HepG2 (cell line): ENCODE measurements at regions not wholly inside any gene's neighbourhood (a gene's known extent, or its start where the extent isn't known, plus 50 kb on each side); places are given as distances from the start of the nearest gene placed in this dataset.

Experiments used
- ATAC-seq: fragments of 200-7000 bp; cut with Tn5 transposase; 3 replicates; pipeline ENCODE4 v1.9.1; 2020; ENCODE audit warnings: mild to moderate bottlenecking, moderate library complexity
- BruUV-seq: library from RNA; stranded (reverse); fragments of 400-500 nt; replicated peaks from 2 replicates; lab custom pipeline; 2021; lab: Mats Ljungman, UMichigan
- CTCF ChIA-PET: fragments of 300-600 bp; formaldehyde crosslinking; extraction: SDS; loops from one replicate; lab custom pipeline; 2021; ENCODE audit warnings: low total read pairs, inconsistent platforms, low intra/inter-chr PET ratio; lab: Yijun Ruan, JAX
- POLR2A ChIA-PET: fragments of 350-600 bp; sonication (Branson Sonifier 250); formaldehyde crosslinking; loops from one replicate; lab custom pipeline; 2020; ENCODE audit warnings: antibody characterized with exemption, inconsistent platforms; lab: Yijun Ruan, JAX
- DNase-seq: peaks from one replicate; pipeline ENCODE4 v3.0.0-alpha.2; 2015; ENCODE audit warnings: low spot score
- FAIRE-seq: peaks from 3 replicates; lab custom pipeline; 2011; peaks lifted over from hg19 to GRCh38; lab: Jason Lieb, UNC
- H2AFZ ChIP-seq: one replicate; pipeline ENCODE4 v1.6.1; 2011; ENCODE audit warnings: low read length, inconsistent platforms
- H3K27ac ChIP-seq: fragments of 300-600 bp; 3 replicates; pipeline ENCODE4 v1.8.0; 2011; ENCODE audit warnings: mixed run types, mild to moderate bottlenecking, mixed read lengths, low read length, inconsistent platforms; ENCODE audit not compliant: insufficient read depth; ENCODE audit errors: extremely low read length
- H3K27me3 ChIP-seq, 2 experiments: fragments of 200-600 bp in 1 of 2; 2 replicates in 1 of 2; 3 replicates in 1 of 2; pipeline versions ENCODE4 v1.6.0 to v1.8.0; 2011; ENCODE audit warnings: low read length in 2 of 2, mild to moderate bottlenecking in 2 of 2, moderate library complexity in 2 of 2, inconsistent platforms in 1 of 2; ENCODE audit not compliant: insufficient read depth in 2 of 2, control insufficient read depth in 1 of 2
- H3K36me3 ChIP-seq, 2 experiments: fragments of 200-600 bp in 1 of 2; replicated peaks in 1 of 2; 2 replicates in 1 of 2; 3 replicates in 1 of 2; pipeline versions ENCODE4 v1.5.1 to v1.8.0; 2011; ENCODE audit warnings: low read length in 2 of 2, inconsistent platforms in 1 of 2; ENCODE audit not compliant: insufficient read depth in 2 of 2, control insufficient read depth in 1 of 2
- H3K4me1 ChIP-seq: 2 replicates; pipeline ENCODE4 v1.5.1; 2012; ENCODE audit warnings: low read length, inconsistent platforms; ENCODE audit not compliant: insufficient read depth
- H3K4me2 ChIP-seq: 2 replicates; pipeline ENCODE4 v1.6.0; 2011; ENCODE audit warnings: low read depth, low read length, inconsistent platforms
- H3K4me3 ChIP-seq, 3 experiments: fragments of 200-600 bp in 1 of 3; sonication (generic), shearing (Covaris generic) in 1 of 3; replicated peaks in 1 of 3; 2 replicates each; pipeline ENCODE4 v1.5.1; 2011 to 2016; ENCODE audit warnings: low read length in 3 of 3, inconsistent platforms in 2 of 3, low read depth in 2 of 3, mild to moderate bottlenecking in 2 of 3, control low read depth in 1 of 3, mixed read lengths in 1 of 3; ENCODE audit not compliant: insufficient read depth in 1 of 3
- H3K79me2 ChIP-seq: one replicate; pipeline ENCODE4 v1.6.1; 2011; ENCODE audit warnings: low read length, inconsistent platforms; ENCODE audit not compliant: insufficient read depth
- H3K9ac ChIP-seq: 2 replicates; pipeline ENCODE4 v1.6.0; 2011; ENCODE audit warnings: mild to moderate bottlenecking, low read depth, low read length, inconsistent platforms; ENCODE audit not compliant: insufficient read depth
- H3K9me3 ChIP-seq: 2 replicates; pipeline ENCODE4 v1.5.1; 2012; ENCODE audit warnings: mild to moderate bottlenecking, low read length
- H4K20me1 ChIP-seq: 2 replicates; pipeline ENCODE4 v1.6.0; 2011; ENCODE audit warnings: inconsistent platforms, mild to moderate bottlenecking, low read length, moderate library complexity; ENCODE audit not compliant: insufficient read depth
- NFYB ChIP-seq: sonication (generic); formaldehyde crosslinking; IDR thresholded peaks from 2 replicates; pipeline ENCODE4 v1.4.0; 2020; ENCODE audit warnings: missing genetic modification reagents
- PCBP1 ChIP-seq: fragments of 200-400 bp; formaldehyde crosslinking; IDR thresholded peaks from 2 replicates; pipeline ENCODE4 v1.6.1; 2017; ENCODE audit warnings: mild to moderate bottlenecking, low read depth, low read length, borderline replicate concordance
- RAD21 ChIP-seq: fragments of 450-650 bp; formaldehyde crosslinking; IDR thresholded peaks from 2 replicates; pipeline ENCODE4 v1.5.0; 2020; ENCODE audit warnings: mild to moderate bottlenecking
- RORA ChIP-seq: sonication (generic); formaldehyde crosslinking; IDR thresholded peaks from 2 replicates; pipeline ENCODE4 v1.5.0; 2020; ENCODE audit warnings: mild to moderate bottlenecking, missing genetic modification reagents, moderate library complexity
- XBP1 ChIP-seq: sonication (generic); formaldehyde crosslinking; IDR thresholded peaks from 2 replicates; pipeline ENCODE4 v1.5.0; 2020; ENCODE audit warnings: missing genetic modification reagents
- ZNF235 ChIP-seq: sonication (generic); formaldehyde crosslinking; IDR thresholded peaks from 2 replicates; pipeline ENCODE4 v1.8.1; 2023; ENCODE audit warnings: mild to moderate bottlenecking, missing genetic modification reagents, borderline replicate concordance
- ZNF44 ChIP-seq: sonication (generic); formaldehyde crosslinking; IDR thresholded peaks from 2 replicates; pipeline ENCODE4 v1.5.1; 2020; ENCODE audit warnings: mild to moderate bottlenecking, missing genetic modification reagents
- ZNF510 ChIP-seq: sonication (generic); formaldehyde crosslinking; IDR thresholded peaks from 2 replicates; pipeline ENCODE4 v1.4.0; 2020; ENCODE audit warnings: low read depth, mild to moderate bottlenecking, missing genetic modification reagents
- ZNF629 ChIP-seq: sonication (generic); formaldehyde crosslinking; conservative IDR thresholded peaks from 2 replicates; pipeline ENCODE4 v1.5.0; 2020; ENCODE audit warnings: missing genetic modification reagents
- ZNF737 ChIP-seq: sonication (generic); formaldehyde crosslinking; IDR thresholded peaks from 2 replicates; pipeline ENCODE4 v1.5.0; 2020; ENCODE audit warnings: missing genetic modification reagents, mild to moderate bottlenecking, borderline replicate concordance
- ZNF749 ChIP-seq: sonication (generic); formaldehyde crosslinking; IDR thresholded peaks from 2 replicates; pipeline ENCODE4 v1.8.0; 2022; ENCODE audit warnings: mild to moderate bottlenecking, missing genetic modification reagents, moderate library complexity, borderline replicate concordance
- WGBS: methylation state at CpG from one replicate; pipeline ENCODE4 v1.1.6; 2017; ENCODE audit warnings: low lambda C conversion rate; 5-methylcytosine and 5-hydroxymethylcytosine counted together
- in situ Hi-C: cut with HindIII; loops from 2 replicates; pipeline ENCODE4 v1.10.0; 2017; ENCODE audit warnings: low pct_unique_long_range_greater_than_20kb; ENCODE audit not compliant: extremely low pct_ligation_motif_present
- intact Hi-C: fragments of 100-400 bp; cut with micrococcal nuclease; formaldehyde crosslinking; loops from one replicate; pipeline ENCODE4 v1.10.0; 2022; ENCODE audit not compliant: unreplicated experiment
- TF ChIP-seq, protein P1 (sequence below), 2 experiments: sonication (generic) in 1 of 2; formaldehyde crosslinking in 1 of 2; IDR thresholded peaks; 2 replicates each; pipeline versions ENCODE4 v1.4.0 to v1.6.1; 2016 to 2020; ENCODE audit warnings: borderline replicate concordance in 1 of 2, low read depth in 1 of 2, mild to moderate bottlenecking in 1 of 2, missing genetic modification reagents in 1 of 2
- TF ChIP-seq, protein P2 (sequence below): sonication (generic); formaldehyde crosslinking; IDR thresholded peaks from 2 replicates; pipeline ENCODE4 v1.5.0; 2020; ENCODE audit warnings: missing genetic modification reagents, mild to moderate bottlenecking, borderline replicate concordance

DNA sequence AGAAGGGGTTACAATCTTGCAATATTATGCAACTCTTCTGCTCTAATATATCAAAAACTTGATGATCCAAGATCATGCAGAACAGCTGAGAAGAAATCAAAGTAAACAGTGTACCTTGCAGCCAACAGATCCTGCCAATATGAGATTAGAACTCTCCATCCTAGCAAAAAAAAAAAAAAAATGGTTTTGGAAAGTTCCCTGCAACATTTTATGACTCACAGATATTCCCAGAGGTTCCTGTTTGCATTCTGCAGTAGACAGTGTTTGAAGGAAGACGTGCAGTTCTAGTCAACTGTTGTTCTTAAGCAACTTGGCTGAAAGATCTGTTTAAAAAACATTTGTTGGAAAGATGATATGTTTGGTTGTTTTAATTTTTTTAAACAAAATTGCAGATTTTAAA lies 103.6 kb upstream of the WDR75 start:
- DNase-seq (no peak), ATAC-seq (no peak), FAIRE-seq (no peak)
- no peaks in the 10 kb centered on the region for H3K4me1 ChIP-seq
- 3% methylated on average over 1 of the region's 1 CpG for WGBS
- in situ Hi-C loops, result no loop called here
- no peak overlapping the region for H3K27ac ChIP-seq
- H3K4me2 ChIP-seq, result no peak overlapping the region
- H3K9ac ChIP-seq, result no peak overlapping the region
- intact Hi-C loops, result no loop called here
- no peaks in the 10 kb centered on the region for H3K9me3 ChIP-seq
- no peak overlapping the region for H2AFZ ChIP-seq
- BruUV-seq, result no TSS peak
- H3K79me2 ChIP-seq, result no peaks in the 10 kb centered on the region
- no peaks in the 10 kb centered on the region for H3K36me3 ChIP-seq
- H3K4me3 ChIP-seq, result no peak overlapping the region
- no peaks in the 10 kb centered on the region for H3K27me3 ChIP-seq
- CTCF ChIA-PET, result no interaction called here
- H4K20me1 ChIP-seq, result no peaks in the 10 kb centered on the region
- POLR2A ChIA-PET, result no interaction called here
- TF ChIP-seq ZNF737 (CRISPR knock-in tag) (no peak), ZNF510 (no peak), XBP1 (CRISPR knock-in tag) (no peak)
- TF ChIP-seq, protein P1, sequence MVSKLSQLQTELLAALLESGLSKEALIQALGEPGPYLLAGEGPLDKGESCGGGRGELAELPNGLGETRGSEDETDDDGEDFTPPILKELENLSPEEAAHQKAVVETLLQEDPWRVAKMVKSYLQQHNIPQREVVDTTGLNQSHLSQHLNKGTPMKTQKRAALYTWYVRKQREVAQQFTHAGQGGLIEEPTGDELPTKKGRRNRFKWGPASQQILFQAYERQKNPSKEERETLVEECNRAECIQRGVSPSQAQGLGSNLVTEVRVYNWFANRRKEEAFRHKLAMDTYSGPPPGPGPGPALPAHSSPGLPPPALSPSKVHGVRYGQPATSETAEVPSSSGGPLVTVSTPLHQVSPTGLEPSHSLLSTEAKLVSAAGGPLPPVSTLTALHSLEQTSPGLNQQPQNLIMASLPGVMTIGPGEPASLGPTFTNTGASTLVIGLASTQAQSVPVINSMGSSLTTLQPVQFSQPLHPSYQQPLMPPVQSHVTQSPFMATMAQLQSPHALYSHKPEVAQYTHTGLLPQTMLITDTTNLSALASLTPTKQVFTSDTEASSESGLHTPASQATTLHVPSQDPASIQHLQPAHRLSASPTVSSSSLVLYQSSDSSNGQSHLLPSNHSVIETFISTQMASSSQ (IDR thresholded peaks at IDR 0.05; ENCODE audit: low read depth), result no peak
- TF ChIP-seq, protein P1 (CRISPR knock-in tag; IDR thresholded peaks at IDR 0.05; ENCODE audit: borderline replicate concordance), result no peak

DNA sequence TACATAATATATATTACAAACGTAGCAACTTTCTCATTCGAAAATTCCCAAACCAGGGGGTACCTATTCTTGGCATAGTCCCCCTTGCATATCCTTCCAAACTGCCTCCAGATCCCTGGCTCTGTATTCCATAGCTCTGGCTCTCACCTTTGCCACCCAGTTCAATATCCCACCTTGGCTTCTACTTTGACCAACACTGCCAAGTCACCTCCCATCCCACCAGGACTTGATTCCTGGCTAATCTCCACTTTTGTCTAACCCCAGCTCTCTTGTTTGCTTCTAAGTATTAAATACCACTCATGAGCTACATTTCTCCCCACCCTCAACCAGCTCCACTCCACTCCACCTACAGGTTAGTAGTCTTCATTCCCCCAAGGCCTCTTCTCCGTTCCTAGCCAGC lies 103.2 kb upstream of the WDR75 start:
- Histone ChIP-seq H3K4me2 (no peak overlapping the region), H3K4me3 (no peak overlapping the region), H3K4me1 (no peaks in the 10 kb centered on the region), H3K36me3 (no peaks in the 10 kb centered on the region), H3K9ac (no peak overlapping the region), H3K9me3 (no peaks in the 10 kb centered on the region), H3K79me2 (no peaks in the 10 kb centered on the region), H4K20me1 (no peaks in the 10 kb centered on the region), H3K27me3 (no peaks in the 10 kb centered on the region), H2AFZ (no peak overlapping the region), H3K27ac (no peak overlapping the region)
- ChIA-PET CTCF (no interaction called here), POLR2A (no interaction called here)
- ATAC-seq (no peak), FAIRE-seq (no peak), DNase-seq (no peak)
- intact Hi-C loops (no loop called here), in situ Hi-C loops (no loop called here)
- no TSS peak for BruUV-seq
- WGBS, result 6% methylated on average over 3 of the region's 3 CpGs
- TF ChIP-seq ZNF44 (no peak), NFYB (CRISPR knock-in tag) (no peak), RAD21 (CRISPR knock-in tag) (no peak), ZNF235 (CRISPR knock-in tag) (no peak), ZNF749 (CRISPR knock-in tag) (no peak), ZNF629 (CRISPR knock-in tag) (no peak), RORA (CRISPR knock-in tag) (no peak), PCBP1 (no peak)
- TF ChIP-seq, protein P2, sequence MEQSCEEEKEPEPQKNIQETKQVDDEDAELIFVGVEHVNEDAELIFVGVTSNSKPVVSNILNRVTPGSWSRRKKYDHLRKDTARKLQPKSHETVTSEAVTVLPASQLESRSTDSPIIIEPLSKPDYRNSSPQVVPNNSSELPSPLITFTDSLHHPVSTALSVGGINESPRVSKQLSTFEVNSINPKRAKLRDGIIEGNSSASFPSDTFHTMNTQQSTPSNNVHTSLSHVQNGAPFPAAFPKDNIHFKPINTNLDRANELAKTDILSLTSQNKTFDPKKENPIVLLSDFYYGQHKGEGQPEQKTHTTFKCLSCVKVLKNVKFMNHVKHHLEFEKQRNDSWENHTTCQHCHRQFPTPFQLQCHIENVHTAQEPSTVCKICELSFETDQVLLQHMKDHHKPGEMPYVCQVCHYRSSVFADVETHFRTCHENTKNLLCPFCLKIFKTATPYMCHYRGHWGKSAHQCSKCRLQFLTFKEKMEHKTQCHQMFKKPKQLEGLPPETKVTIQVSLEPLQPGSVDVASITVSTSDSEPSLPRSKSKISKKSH (CRISPR knock-in tag), result no peak
